ENCODE measurements at regions not wholly inside any gene's neighbourhood (a gene's known extent, or its start where the extent isn't known, plus 50 kb on each side); places are given as distances from the start of the nearest gene placed in this dataset.

- no peak for TF ChIP-seq SIN3A (IDR thresholded peaks at IDR 0.05; ENCODE audit: borderline replicate concordance, insufficient read depth, low read depth, low read length)
- no peak for TF ChIP-seq CTCF (IDR thresholded peaks at IDR 0.05)
- no peak for TF ChIP-seq POLR2AphosphoS5 (IDR thresholded peaks at IDR 0.05; ENCODE audit: low read depth, low read length)
- TF ChIP-seq TCF7L2 (IDR thresholded peaks at IDR 0.05; ENCODE audit: low read depth, low read length), result no peak
- TF ChIP-seq, protein P1, sequence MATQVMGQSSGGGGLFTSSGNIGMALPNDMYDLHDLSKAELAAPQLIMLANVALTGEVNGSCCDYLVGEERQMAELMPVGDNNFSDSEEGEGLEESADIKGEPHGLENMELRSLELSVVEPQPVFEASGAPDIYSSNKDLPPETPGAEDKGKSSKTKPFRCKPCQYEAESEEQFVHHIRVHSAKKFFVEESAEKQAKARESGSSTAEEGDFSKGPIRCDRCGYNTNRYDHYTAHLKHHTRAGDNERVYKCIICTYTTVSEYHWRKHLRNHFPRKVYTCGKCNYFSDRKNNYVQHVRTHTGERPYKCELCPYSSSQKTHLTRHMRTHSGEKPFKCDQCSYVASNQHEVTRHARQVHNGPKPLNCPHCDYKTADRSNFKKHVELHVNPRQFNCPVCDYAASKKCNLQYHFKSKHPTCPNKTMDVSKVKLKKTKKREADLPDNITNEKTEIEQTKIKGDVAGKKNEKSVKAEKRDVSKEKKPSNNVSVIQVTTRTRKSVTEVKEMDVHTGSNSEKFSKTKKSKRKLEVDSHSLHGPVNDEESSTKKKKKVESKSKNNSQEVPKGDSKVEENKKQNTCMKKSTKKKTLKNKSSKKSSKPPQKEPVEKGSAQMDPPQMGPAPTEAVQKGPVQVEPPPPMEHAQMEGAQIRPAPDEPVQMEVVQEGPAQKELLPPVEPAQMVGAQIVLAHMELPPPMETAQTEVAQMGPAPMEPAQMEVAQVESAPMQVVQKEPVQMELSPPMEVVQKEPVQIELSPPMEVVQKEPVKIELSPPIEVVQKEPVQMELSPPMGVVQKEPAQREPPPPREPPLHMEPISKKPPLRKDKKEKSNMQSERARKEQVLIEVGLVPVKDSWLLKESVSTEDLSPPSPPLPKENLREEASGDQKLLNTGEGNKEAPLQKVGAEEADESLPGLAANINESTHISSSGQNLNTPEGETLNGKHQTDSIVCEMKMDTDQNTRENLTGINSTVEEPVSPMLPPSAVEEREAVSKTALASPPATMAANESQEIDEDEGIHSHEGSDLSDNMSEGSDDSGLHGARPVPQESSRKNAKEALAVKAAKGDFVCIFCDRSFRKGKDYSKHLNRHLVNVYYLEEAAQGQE (IDR thresholded peaks at IDR 0.05; ENCODE audit: insufficient read depth in 1 of 2, low read depth in 2 of 2, low read length in 1 of 2), result no peak
These were observed 202.9 kb downstream of the TRAM1L1 start for GRCh38 chr4:116882503-116882902.
